MM.1S (cell line): ENCODE measurements at regions not wholly inside any gene's neighbourhood (a gene's known extent, or its start where the extent isn't known, plus 50 kb on each side); places are given as distances from the start of the nearest gene placed in this dataset.

Source experiments
- CTCF ChIP-seq: fragments of 300-600 bp; sonication (generic); IDR thresholded peaks from 2 replicates; pipeline ENCODE4 v1.5.1; 2016; ENCODE audit warnings: antibody characterized with exemption, low read length, mixed read lengths
- EZH2 ChIP-seq: fragments of 300-600 bp; sonication (generic); optimal IDR thresholded peaks from 2 replicates; pipeline ENCODE3; 2017; ENCODE audit warnings: low read depth, mild to moderate bottlenecking, antibody characterized with exemption, low read length, mixed read lengths

GRCh38 chr16:54655121-54655590 lies 275.5 kb upstream of the IRX5 start:
- TF ChIP-seq CTCF = no peak
- no peak for TF ChIP-seq EZH2
